ENCODE measurements at regions not wholly inside any gene's neighbourhood (a gene's known extent, or its start where the extent isn't known, plus 50 kb on each side); places are given as distances from the start of the nearest gene placed in this dataset.

- Histone ChIP-seq H3K36me3 (ENCODE audit: low read length) (no peaks in the 10 kb centered on the region; the same call in 1 of the 2 replicates), H3K4me2 (ENCODE audit: low read depth, low read length, poor library complexity, severe bottlenecking) (peak overlapping the region; percentile 40), H3K79me2 (ENCODE audit: insufficient read depth, low read length) (no peaks in the 10 kb centered on the region), H3K9me3 (ENCODE audit: insufficient read depth, low read length) (peaks cover 20% of the 10 kb centered on the region; the same call in 1 of the 2 replicates), H3F3A (ENCODE audit: insufficient read depth) (no peaks in the 10 kb centered on the region), H3K27ac (ENCODE audit: low read depth, low read length) (no peak overlapping the region), H3K4me3 (ENCODE audit: insufficient read depth, low read length, poor library complexity, severe bottlenecking) (no peak overlapping the region), H2AFZ (ENCODE audit: low read depth, low read length, severe bottlenecking) (peak overlapping the region; percentile 69), H3K9ac (ENCODE audit: low read length) (no peak overlapping the region), H3K27me3 (ENCODE audit: low read length) (no peaks in the 10 kb centered on the region), H3K9me2 (replicated peaks; ENCODE audit: insufficient read depth, low read length) (no peaks in the 10 kb centered on the region), H4K20me1 (ENCODE audit: low read depth, low read length) (no peaks in the 10 kb centered on the region)
- TF ChIP-seq, protein P1, sequence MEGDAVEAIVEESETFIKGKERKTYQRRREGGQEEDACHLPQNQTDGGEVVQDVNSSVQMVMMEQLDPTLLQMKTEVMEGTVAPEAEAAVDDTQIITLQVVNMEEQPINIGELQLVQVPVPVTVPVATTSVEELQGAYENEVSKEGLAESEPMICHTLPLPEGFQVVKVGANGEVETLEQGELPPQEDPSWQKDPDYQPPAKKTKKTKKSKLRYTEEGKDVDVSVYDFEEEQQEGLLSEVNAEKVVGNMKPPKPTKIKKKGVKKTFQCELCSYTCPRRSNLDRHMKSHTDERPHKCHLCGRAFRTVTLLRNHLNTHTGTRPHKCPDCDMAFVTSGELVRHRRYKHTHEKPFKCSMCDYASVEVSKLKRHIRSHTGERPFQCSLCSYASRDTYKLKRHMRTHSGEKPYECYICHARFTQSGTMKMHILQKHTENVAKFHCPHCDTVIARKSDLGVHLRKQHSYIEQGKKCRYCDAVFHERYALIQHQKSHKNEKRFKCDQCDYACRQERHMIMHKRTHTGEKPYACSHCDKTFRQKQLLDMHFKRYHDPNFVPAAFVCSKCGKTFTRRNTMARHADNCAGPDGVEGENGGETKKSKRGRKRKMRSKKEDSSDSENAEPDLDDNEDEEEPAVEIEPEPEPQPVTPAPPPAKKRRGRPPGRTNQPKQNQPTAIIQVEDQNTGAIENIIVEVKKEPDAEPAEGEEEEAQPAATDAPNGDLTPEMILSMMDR (IDR thresholded peaks at IDR 0.05; ENCODE audit: insufficient read depth, low read length, poor library complexity, severe bottlenecking): no peak
- no peak for TF ChIP-seq EZH2phosphoT487 (conservative IDR thresholded peaks at IDR 0.05; ENCODE audit: low read length)
Observed at GRCh38 chr13:68850160-68850559, 1257.5 kb upstream of the ATXN8OS start.

DNA sequence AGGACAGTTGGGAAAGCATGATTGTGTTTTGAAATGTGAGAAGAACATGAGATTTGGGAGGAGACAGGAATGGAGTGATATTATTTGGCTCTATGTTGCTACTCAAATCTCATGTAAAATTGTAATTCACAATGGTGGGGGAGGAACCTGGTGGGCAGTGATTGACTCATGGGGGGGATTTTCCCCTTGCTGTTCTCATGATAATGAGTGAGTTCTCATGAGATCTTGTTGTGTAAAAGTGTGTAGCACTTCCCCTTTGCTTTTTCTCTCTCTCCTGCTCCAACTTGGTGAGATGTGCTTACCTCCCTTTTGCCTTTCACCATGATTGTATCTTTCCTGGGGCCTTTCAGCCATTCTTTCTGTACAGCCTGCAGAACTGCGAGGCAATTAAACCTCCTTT lies 1261.0 kb upstream of the ATXN8OS start:
- TF ChIP-seq, protein P1 (IDR thresholded peaks at IDR 0.05; ENCODE audit: insufficient read depth, low read length, poor library complexity, severe bottlenecking): no peak
- TF ChIP-seq EZH2phosphoT487 (conservative IDR thresholded peaks at IDR 0.05; ENCODE audit: low read length): no peak
- H2AFZ ChIP-seq (ENCODE audit: low read depth, low read length, severe bottlenecking): peak overlapping the region; percentile 75
- H3K27ac ChIP-seq (ENCODE audit: low read depth, low read length): no peak overlapping the region
- peaks cover 23% of the 10 kb centered on the region; the same call in 1 of the 2 replicates for H3K9me3 ChIP-seq (ENCODE audit: insufficient read depth, low read length)
- H4K20me1 ChIP-seq (ENCODE audit: low read depth, low read length): no peaks in the 10 kb centered on the region
- H3K9me2 ChIP-seq (replicated peaks; ENCODE audit: insufficient read depth, low read length): no peaks in the 10 kb centered on the region
- no peak overlapping the region for H3K4me3 ChIP-seq (ENCODE audit: insufficient read depth, low read length, poor library complexity, severe bottlenecking)
- H3K27me3 ChIP-seq (ENCODE audit: low read length): no peaks in the 10 kb centered on the region
- no peak overlapping the region for H3K9ac ChIP-seq (ENCODE audit: low read length)
- H3K36me3 ChIP-seq (ENCODE audit: low read length): no peaks in the 10 kb centered on the region; the same call in 1 of the 2 replicates
- no peaks in the 10 kb centered on the region; the same call in 1 of the 2 replicates for H3F3A ChIP-seq (ENCODE audit: insufficient read depth)
- H3K4me2 ChIP-seq (ENCODE audit: low read depth, low read length, poor library complexity, severe bottlenecking): peak overlapping the region; percentile 6
- no peaks in the 10 kb centered on the region for H3K79me2 ChIP-seq (ENCODE audit: insufficient read depth, low read length)

- Histone ChIP-seq H3K9me2 (replicated peaks; ENCODE audit: insufficient read depth, low read length) (no peaks in the 10 kb centered on the region), H3F3A (ENCODE audit: insufficient read depth) (no peaks in the 10 kb centered on the region), H3K36me3 (ENCODE audit: low read length) (no peaks in the 10 kb centered on the region), H3K27ac (ENCODE audit: low read depth, low read length) (no peak overlapping the region), H4K20me1 (ENCODE audit: low read depth, low read length) (no peaks in the 10 kb centered on the region), H3K9me3 (ENCODE audit: insufficient read depth, low read length) (no peaks in the 10 kb centered on the region), H3K4me2 (ENCODE audit: low read depth, low read length, poor library complexity, severe bottlenecking) (no peak overlapping the region), H2AFZ (ENCODE audit: low read depth, low read length, severe bottlenecking) (no peak overlapping the region), H3K27me3 (ENCODE audit: low read length) (no peaks in the 10 kb centered on the region), H3K79me2 (ENCODE audit: insufficient read depth, low read length) (no peaks in the 10 kb centered on the region), H3K4me3 (ENCODE audit: insufficient read depth, low read length, poor library complexity, severe bottlenecking) (no peak overlapping the region), H3K9ac (ENCODE audit: low read length) (no peak overlapping the region)
- TF ChIP-seq EZH2phosphoT487 (conservative IDR thresholded peaks at IDR 0.05; ENCODE audit: low read length): no peak
- TF ChIP-seq, protein P1 (IDR thresholded peaks at IDR 0.05; ENCODE audit: insufficient read depth, low read length, poor library complexity, severe bottlenecking): no peak
Observed at GRCh38 chr13:68834375-68834774, 1273.3 kb upstream of the ATXN8OS start.
